Fibroblast of villous mesenchyme (primary cell): ENCODE measurements at regions not wholly inside any gene's neighbourhood (a gene's known extent, or its start where the extent isn't known, plus 50 kb on each side); places are given as distances from the start of the nearest gene placed in this dataset.
"Not testable (repeated sequence)": the region's sequence is repeated elsewhere in the genome, so short reads cannot be mapped to it uniquely, and the experiment has no call there.

Source experiments
- DNase-seq: peaks from one replicate; pipeline ENCODE4 v3.0.0-alpha.2; 2010; ENCODE audit warnings: low read depth
- H3K4me3 ChIP-seq: 2 replicates; pipeline ENCODE4 v1.5.1; 2011; ENCODE audit warnings: low read depth, mild to moderate bottlenecking, low read length
- CTCF ChIP-seq: IDR thresholded peaks from 2 replicates; pipeline ENCODE4 v1.5.1; 2012; ENCODE audit warnings: low read depth, mild to moderate bottlenecking, low read length; ENCODE audit not compliant: insufficient read depth

DNA sequence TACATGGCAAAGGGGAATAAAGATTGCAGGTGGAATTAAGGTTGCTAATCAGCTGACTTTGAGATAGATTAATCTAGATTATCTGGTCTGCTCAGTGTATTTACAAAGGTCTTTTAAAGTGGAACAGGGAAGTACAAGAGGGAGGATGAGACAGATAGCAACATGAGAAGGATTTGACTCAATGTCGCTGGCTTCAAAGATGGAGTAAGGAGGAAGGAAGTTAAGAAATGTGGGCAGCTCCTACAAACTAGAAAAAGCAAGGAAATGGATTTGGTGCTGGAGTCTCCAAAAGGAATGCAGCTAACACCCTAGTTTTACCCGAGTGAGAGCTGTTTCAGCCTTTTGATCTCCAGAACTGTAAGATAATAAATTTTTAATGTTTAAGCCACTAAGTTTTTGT lies 180.7 kb upstream of the TTC14 start:
- DNase-seq = peak; percentile 3
- H3K4me3 ChIP-seq = no peak overlapping the region
- no peak for TF ChIP-seq CTCF

DNA sequence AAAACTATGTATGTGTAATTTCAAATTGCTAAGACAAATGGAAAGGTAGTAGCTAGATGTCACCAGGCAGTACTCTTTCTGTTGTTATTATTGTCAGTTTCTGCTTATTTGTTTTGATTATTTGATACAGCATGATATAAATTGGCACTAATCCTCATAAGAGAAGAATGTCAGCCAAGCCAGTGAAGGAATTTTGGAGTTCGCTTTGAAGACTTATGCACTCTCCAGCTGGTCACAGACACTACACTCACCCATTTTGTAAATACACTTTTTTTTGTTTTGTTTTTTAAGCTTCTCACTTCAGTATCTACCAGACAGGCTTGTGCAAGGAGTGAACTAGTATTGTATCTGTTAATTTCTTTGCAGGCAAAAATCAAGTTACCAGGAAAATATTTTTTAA lies 180.2 kb upstream of the TTC14 start:
- H3K4me3 ChIP-seq = no peak overlapping the region
- TF ChIP-seq CTCF = no peak
- DNase-seq = peak; percentile 12

DNA sequence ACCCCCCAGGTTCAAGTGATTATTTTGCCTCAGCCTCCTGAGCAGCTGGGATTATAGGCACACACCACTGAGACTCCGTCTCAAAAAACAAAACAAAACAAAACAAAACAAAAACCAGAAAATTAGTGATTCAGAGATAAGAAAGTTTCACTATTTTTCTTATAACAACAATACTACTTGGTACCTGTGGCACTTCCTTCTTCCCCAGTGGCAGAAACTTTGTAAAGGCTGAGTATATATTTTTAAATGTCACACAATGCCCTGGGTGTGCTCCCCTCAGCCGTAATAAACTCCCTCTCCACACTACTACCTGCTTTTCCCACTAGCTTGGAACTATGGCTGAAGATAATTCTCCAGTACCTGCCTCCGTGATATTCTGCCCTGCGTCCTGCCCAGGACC lies 177.7 kb upstream of the TTC14 start:
- DNase-seq, H3K4me3 ChIP-seq: not testable (repeated sequence)

- DNase-seq = peak; percentile 6
- TF ChIP-seq CTCF = no peak
- H3K4me3 ChIP-seq = no peak overlapping the region
These were observed 171.1 kb upstream of the TTC14 start for GRCh38 chr3:180430896-180431295.

GRCh38 chr3:180433152-180433551 lies 168.8 kb upstream of the TTC14 start:
- no peak for TF ChIP-seq CTCF
- no peak for DNase-seq
- no peak overlapping the region for H3K4me3 ChIP-seq

DNA sequence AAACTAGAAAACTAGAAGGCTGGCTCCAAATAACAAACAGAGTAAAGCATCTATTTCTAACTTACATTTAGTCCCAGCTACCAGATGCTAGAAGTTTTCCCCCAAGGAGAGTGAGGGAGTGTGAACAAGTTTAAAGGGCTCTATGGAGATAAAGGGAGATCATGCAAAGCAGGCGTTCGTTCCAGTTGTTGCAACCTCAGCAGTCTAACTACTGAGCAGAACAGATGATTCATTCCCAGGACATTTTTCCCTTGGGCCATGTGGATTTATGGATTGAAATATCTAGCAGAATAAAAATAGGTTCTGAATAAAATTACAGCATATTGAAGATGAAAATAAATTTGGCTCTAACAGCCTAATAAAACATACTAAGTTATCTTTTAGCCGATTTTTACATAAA lies 154.8 kb upstream of the TTC14 start:
- no peak overlapping the region for H3K4me3 ChIP-seq
- no peak for TF ChIP-seq CTCF
- peak; percentile 10 for DNase-seq

GRCh38 chr3:180448407-180448806 lies 153.6 kb upstream of the TTC14 start:
- not testable (repeated sequence) for DNase-seq, H3K4me3 ChIP-seq

DNA sequence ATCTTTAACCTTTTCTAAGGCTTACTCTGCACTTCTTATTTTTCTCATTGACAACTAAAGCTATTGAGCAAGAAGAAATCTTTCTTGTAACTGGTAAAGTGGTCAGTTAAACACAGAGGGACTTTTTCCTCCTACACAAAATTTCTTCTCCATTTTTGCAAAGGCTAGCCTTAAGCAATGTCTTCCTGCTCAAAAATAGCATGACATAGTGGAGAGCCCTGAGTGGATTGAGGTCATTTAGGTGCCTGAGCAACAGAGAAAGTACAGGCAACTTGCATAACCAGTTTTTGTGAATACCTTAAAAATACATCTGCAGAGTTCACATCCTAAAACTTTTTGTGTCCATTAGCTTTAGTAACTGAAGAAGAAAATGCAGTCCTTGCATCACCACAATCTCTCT lies 144.7 kb upstream of the TTC14 start:
- no peak for TF ChIP-seq CTCF
- H3K4me3 ChIP-seq = no peak overlapping the region
- no peak for DNase-seq
